ENCODE measurements at regions not wholly inside any gene's neighbourhood (a gene's known extent, or its start where the extent isn't known, plus 50 kb on each side); places are given as distances from the start of the nearest gene placed in this dataset.

GRCh38 chr1:56425494-56426037, 153.8 kb downstream of the PLPP3 start:
- Mint-ChIP-seq H3K36me3 (peaks cover 2% of the 10 kb centered on the region), H3K27ac (peak overlapping the region; percentile 49), H3K4me1 (peaks cover 25% of the 10 kb centered on the region), H3K27me3 (ENCODE audit: insufficient read depth, low read depth) (peaks cover 15% of the 10 kb centered on the region), H3K9me3 (no peaks in the 10 kb centered on the region), H3K4me3 (peak overlapping the region; percentile 49)
- no peak for DNase-seq (ENCODE audit: low spot score)
- no peaks in the 10 kb centered on the region for H4K20me1 ChIP-seq (ENCODE audit: low read depth)
- no peaks in the 10 kb centered on the region for H3K79me2 ChIP-seq (ENCODE audit: low read depth)
- H3K9ac ChIP-seq = no peak overlapping the region
- TF ChIP-seq EZH2phosphoT487 (IDR thresholded peaks at IDR 0.05) (no peak), EZH2 (IDR thresholded peaks at IDR 0.05) (no peak), CTCF (IDR thresholded peaks at IDR 0.05) (no peak)
- H3K27ac ChIP-seq = no peak overlapping the region
- no peaks in the 10 kb centered on the region for H3K27me3 ChIP-seq
- H3K4me2 ChIP-seq = peak overlapping the region; percentile 3
- H3K36me3 ChIP-seq = no peaks in the 10 kb centered on the region
- no peak overlapping the region for H2AFZ ChIP-seq (replicated peaks)
- no peak overlapping the region for H3K4me3 ChIP-seq
- peaks cover 41% of the 10 kb centered on the region for H3K4me1 ChIP-seq
- no peaks in the 10 kb centered on the region for H3K9me3 ChIP-seq (ENCODE audit: low read depth)
- peaks cover 33% of the 10 kb centered on the region for H3F3A ChIP-seq (ENCODE audit: low read depth)

- Mint-ChIP-seq H3K9me3 (no peaks in the 10 kb centered on the region), H3K4me1 (peaks cover 22% of the 10 kb centered on the region), H3K27ac (peak overlapping the region; percentile 47), H3K27me3 (ENCODE audit: insufficient read depth, low read depth) (peaks cover 15% of the 10 kb centered on the region), H3K36me3 (peaks cover 2% of the 10 kb centered on the region), H3K4me3 (no peak overlapping the region)
- Histone ChIP-seq H3K4me3 (no peak overlapping the region), H3K27me3 (no peaks in the 10 kb centered on the region), H3F3A (ENCODE audit: low read depth) (peaks cover 33% of the 10 kb centered on the region), H3K36me3 (no peaks in the 10 kb centered on the region), H3K79me2 (ENCODE audit: low read depth) (no peaks in the 10 kb centered on the region), H3K9ac (no peak overlapping the region), H3K27ac (peak overlapping the region; percentile 41), H2AFZ (replicated peaks) (no peak overlapping the region), H3K4me1 (peaks cover 36% of the 10 kb centered on the region), H3K9me3 (ENCODE audit: low read depth) (no peaks in the 10 kb centered on the region), H4K20me1 (ENCODE audit: low read depth) (no peaks in the 10 kb centered on the region), H3K4me2 (peak overlapping the region; percentile 43)
- DNase-seq (ENCODE audit: low spot score) = peak; percentile 88
- TF ChIP-seq EZH2 (IDR thresholded peaks at IDR 0.05) (no peak), EZH2phosphoT487 (IDR thresholded peaks at IDR 0.05) (peak; percentile 46), CTCF (IDR thresholded peaks at IDR 0.05) (no peak)
These were observed 154.4 kb downstream of the PLPP3 start for GRCh38 chr1:56424744-56425493.

GRCh38 chr1:56423716-56424115, 155.6 kb downstream of the PLPP3 start:
- H3K27ac Mint-ChIP-seq = no peak overlapping the region
- H3K36me3 Mint-ChIP-seq = peaks cover 2% of the 10 kb centered on the region
- no peak for DNase-seq (ENCODE audit: low spot score)
- Histone ChIP-seq H3K9me3 (ENCODE audit: low read depth) (no peaks in the 10 kb centered on the region), H3K36me3 (no peaks in the 10 kb centered on the region), H3K27me3 (no peaks in the 10 kb centered on the region), H4K20me1 (ENCODE audit: low read depth) (no peaks in the 10 kb centered on the region), H3K4me3 (no peak overlapping the region), H3K4me1 (peaks cover 27% of the 10 kb centered on the region), H3K27ac (no peak overlapping the region), H3F3A (ENCODE audit: low read depth) (peaks cover 33% of the 10 kb centered on the region), H2AFZ (replicated peaks) (no peak overlapping the region), H3K9ac (no peak overlapping the region), H3K79me2 (ENCODE audit: low read depth) (no peaks in the 10 kb centered on the region), H3K4me2 (no peak overlapping the region)
- peaks cover 14% of the 10 kb centered on the region for H3K27me3 Mint-ChIP-seq (ENCODE audit: insufficient read depth, low read depth)
- no peak for TF ChIP-seq EZH2phosphoT487 (IDR thresholded peaks at IDR 0.05)
- TF ChIP-seq CTCF (IDR thresholded peaks at IDR 0.05) = no peak
- no peak for TF ChIP-seq EZH2 (IDR thresholded peaks at IDR 0.05)
- H3K4me3 Mint-ChIP-seq = no peak overlapping the region
- H3K9me3 Mint-ChIP-seq = no peaks in the 10 kb centered on the region
- H3K4me1 Mint-ChIP-seq = peaks cover 22% of the 10 kb centered on the region

All from neural progenitor cell (in vitro differentiated cells).